ENCODE measurements at regions not wholly inside any gene's neighbourhood (a gene's known extent, or its start where the extent isn't known, plus 50 kb on each side); places are given as distances from the start of the nearest gene placed in this dataset.

- no peak for DNase-seq
Observed at GRCh38 chr2:56104962-56105361, 78.8 kb upstream of the CCDC85A start.

- no peak for DNase-seq
Observed at GRCh38 chr2:56107502-56108220, 76.1 kb upstream of the CCDC85A start.

- DNase-seq, result no peak
Observed at GRCh38 chr2:56108806-56109205, 75.0 kb upstream of the CCDC85A start.

GRCh38 chr2:56109994-56110393 lies 73.8 kb upstream of the CCDC85A start:
- DNase-seq, result no peak

GRCh38 chr2:56113382-56113975 lies 70.3 kb upstream of the CCDC85A start:
- no peak for DNase-seq

GRCh38 chr2:56117764-56118163 lies 66.0 kb upstream of the CCDC85A start:
- no peak for DNase-seq

GRCh38 chr2:56118474-56118873 lies 65.3 kb upstream of the CCDC85A start:
- DNase-seq, result no peak

- no peak for DNase-seq
Observed at GRCh38 chr2:56121995-56122394, 61.8 kb upstream of the CCDC85A start.

GRCh38 chr2:56123538-56123937 lies 60.3 kb upstream of the CCDC85A start:
- DNase-seq, result no peak

GRCh38 chr2:56127010-56127409 lies 56.8 kb upstream of the CCDC85A start:
- no peak for DNase-seq

GRCh38 chr2:56127463-56128152 lies 56.2 kb upstream of the CCDC85A start:
- DNase-seq, result no peak

- no peak for DNase-seq
Observed at GRCh38 chr2:56128235-56128634, 55.6 kb upstream of the CCDC85A start.

- DNase-seq, result peak; percentile 53
Observed at GRCh38 chr2:56130463-56131070, 53.2 kb upstream of the CCDC85A start.

GRCh38 chr2:56132138-56132537 lies 51.7 kb upstream of the CCDC85A start:
- peak; percentile 56 for DNase-seq

GRCh38 chr2:56133441-56133840 lies 50.3 kb upstream of the CCDC85A start:
- no peak for DNase-seq

GRCh38 chr2:56133931-56134629 lies 49.7 kb upstream of the CCDC85A start:
- no peak for DNase-seq
